Gastroesophageal sphincter (tissue), 3 donors: ENCODE measurements at regions not wholly inside any gene's neighbourhood (a gene's known extent, or its start where the extent isn't known, plus 50 kb on each side); places are given as distances from the start of the nearest gene placed in this dataset.

Experiments used
- POLR2A ChIP-seq, 2 donors: fragments of 450-650 bp; IDR thresholded peaks; one replicate each; pipeline ENCODE4 v1.6.1; 2017; ENCODE audit warnings: antibody characterized with exemption in 2 of 2, mild to moderate bottlenecking in 2 of 2, moderate library complexity in 1 of 2
- TF ChIP-seq, protein P1 (sequence below), 4 experiments: fragments of 200-600 bp in 2 of 4; fragments of 450-650 bp in 2 of 4; sonication (generic) in 1 of 4; IDR thresholded peaks; one replicate each; pipeline ENCODE4 v1.5.1; 2017 to 2019; ENCODE audit warnings: antibody characterized with exemption in 4 of 4, mild to moderate bottlenecking in 2 of 4, moderate library complexity in 2 of 4

GRCh38 chr11:127334466-127334865, 333.9 kb upstream of the KIRREL3 start:
- TF ChIP-seq, protein P1, sequence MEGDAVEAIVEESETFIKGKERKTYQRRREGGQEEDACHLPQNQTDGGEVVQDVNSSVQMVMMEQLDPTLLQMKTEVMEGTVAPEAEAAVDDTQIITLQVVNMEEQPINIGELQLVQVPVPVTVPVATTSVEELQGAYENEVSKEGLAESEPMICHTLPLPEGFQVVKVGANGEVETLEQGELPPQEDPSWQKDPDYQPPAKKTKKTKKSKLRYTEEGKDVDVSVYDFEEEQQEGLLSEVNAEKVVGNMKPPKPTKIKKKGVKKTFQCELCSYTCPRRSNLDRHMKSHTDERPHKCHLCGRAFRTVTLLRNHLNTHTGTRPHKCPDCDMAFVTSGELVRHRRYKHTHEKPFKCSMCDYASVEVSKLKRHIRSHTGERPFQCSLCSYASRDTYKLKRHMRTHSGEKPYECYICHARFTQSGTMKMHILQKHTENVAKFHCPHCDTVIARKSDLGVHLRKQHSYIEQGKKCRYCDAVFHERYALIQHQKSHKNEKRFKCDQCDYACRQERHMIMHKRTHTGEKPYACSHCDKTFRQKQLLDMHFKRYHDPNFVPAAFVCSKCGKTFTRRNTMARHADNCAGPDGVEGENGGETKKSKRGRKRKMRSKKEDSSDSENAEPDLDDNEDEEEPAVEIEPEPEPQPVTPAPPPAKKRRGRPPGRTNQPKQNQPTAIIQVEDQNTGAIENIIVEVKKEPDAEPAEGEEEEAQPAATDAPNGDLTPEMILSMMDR (IDR thresholded peaks at IDR 0.05): no peak
- TF ChIP-seq POLR2A (IDR thresholded peaks at IDR 0.05): no peak
